SK-N-SH (cell line): ENCODE measurements at regions not wholly inside any gene's neighbourhood (a gene's known extent, or its start where the extent isn't known, plus 50 kb on each side); places are given as distances from the start of the nearest gene placed in this dataset.

Experiments
- CTCF ChIA-PET: fragments of 300-600, 350-600 bp; formaldehyde crosslinking; extraction: SDS; loops from one replicate; lab custom pipeline; 2021; lab: Yijun Ruan, JAX
- POLR2A ChIA-PET: fragments of 350-600 bp; sonication (Branson Sonifier 250); formaldehyde crosslinking; extraction: SDS; loops from one replicate; lab custom pipeline; 2020; ENCODE audit warnings: antibody characterized with exemption, inconsistent platforms; lab: Yijun Ruan, JAX
- DNase-seq: peaks from one replicate; pipeline ENCODE4 v3.0.0; 2012
- H2AFZ ChIP-seq: fragments of 200-600 bp; sonication (generic); 2 replicates; pipeline ENCODE4 v1.8.1; 2016; ENCODE audit warnings: antibody characterized with exemption, mild to moderate bottlenecking, low read depth
- H3F3A ChIP-seq: fragments of 200-600 bp; sonication (generic); replicated peaks from 2 replicates; pipeline ENCODE3; 2016; ENCODE audit warnings: antibody characterized with exemption, mild to moderate bottlenecking; ENCODE audit not compliant: insufficient read depth
- H3K27ac ChIP-seq, 2 experiments: fragments of 200-500 bp in 1 of 2; fragments of 200-600 bp in 1 of 2; sonication (Bioruptor generic) in 1 of 2; sonication (generic), shearing (Covaris generic) in 1 of 2; 2 replicates each; pipeline versions ENCODE4 v1.5.1 to v1.6.1; 2014 to 2016; ENCODE audit warnings: low read depth in 2 of 2, inconsistent platforms in 1 of 2, low read length in 1 of 2, mild to moderate bottlenecking in 1 of 2, mixed read lengths in 1 of 2
- H3K27me3 ChIP-seq: fragments of 200-600 bp; sonication (generic), shearing (Covaris generic); 2 replicates; pipeline ENCODE4 v1.6.1; 2016; ENCODE audit warnings: mixed run types; ENCODE audit not compliant: insufficient read depth
- H3K36me3 ChIP-seq, 2 experiments: fragments of 200-500 bp in 1 of 2; fragments of 200-600 bp in 1 of 2; sonication (Bioruptor generic) in 1 of 2; sonication (generic) in 1 of 2; replicated peaks in 1 of 2; 2 replicates each; pipeline versions ENCODE3 to v1.5.1; 2014 to 2016; ENCODE audit warnings: low read length in 1 of 2, mild to moderate bottlenecking in 1 of 2; ENCODE audit not compliant: insufficient read depth in 2 of 2, control insufficient read depth in 1 of 2
- H3K4me1 ChIP-seq, 2 experiments: fragments of 200-500 bp in 1 of 2; fragments of 200-600 bp in 1 of 2; sonication (Bioruptor generic) in 1 of 2; sonication (generic), shearing (Covaris generic) in 1 of 2; 2 replicates each; pipeline versions ENCODE4 v1.5.1 to v1.6.1; 2014 to 2016; ENCODE audit warnings: low read depth in 1 of 2, low read length in 1 of 2, mixed run types in 1 of 2; ENCODE audit not compliant: insufficient read depth in 2 of 2, control insufficient read depth in 1 of 2
- H3K4me2 ChIP-seq: fragments of 200-600 bp; sonication (generic), shearing (Covaris generic); 2 replicates; pipeline ENCODE4 v1.6.1; 2017; ENCODE audit warnings: mixed run types
- H3K4me3 ChIP-seq, 2 experiments: fragments of 200-500 bp in 1 of 2; fragments of 200-600 bp in 1 of 2; sonication (Bioruptor generic) in 1 of 2; sonication (generic), shearing (Covaris generic) in 1 of 2; 2 replicates each; pipeline versions ENCODE4 v1.5.1 to v1.8.1; 2014 to 2016; ENCODE audit warnings: low read depth in 2 of 2, inconsistent platforms in 1 of 2, low read length in 1 of 2, mild to moderate bottlenecking in 1 of 2, mixed read lengths in 1 of 2, moderate library complexity in 1 of 2
- H3K79me2 ChIP-seq: fragments of 200-600 bp; sonication (generic); 2 replicates; pipeline ENCODE4 v1.8.1; 2017; ENCODE audit warnings: mild to moderate bottlenecking; ENCODE audit not compliant: insufficient read depth
- H3K9ac ChIP-seq: fragments of 200-600 bp; sonication (generic); 2 replicates; pipeline ENCODE4 v1.6.1; 2017; ENCODE audit warnings: mixed run types
- H3K9me2 ChIP-seq: fragments of 200-600 bp; sonication (generic); 2 replicates; pipeline ENCODE4 v1.6.1; 2017; ENCODE audit warnings: mixed run types
- H3K9me3 ChIP-seq: fragments of 200-600 bp; sonication (generic); 2 replicates; pipeline ENCODE4 v1.6.1; 2017; ENCODE audit warnings: mixed run types, mild to moderate bottlenecking, moderate library complexity
- H4K20me1 ChIP-seq: fragments of 200-600 bp; sonication (generic); 2 replicates; pipeline ENCODE4 v1.6.1; 2017; ENCODE audit warnings: mild to moderate bottlenecking, mixed run types; ENCODE audit not compliant: insufficient read depth
- ELF1 ChIP-seq: IDR thresholded peaks from 2 replicates; pipeline ENCODE4 v1.4.0; 2012
- EP300 ChIP-seq, 2 experiments: IDR thresholded peaks; 2 replicates each; pipeline versions ENCODE4 v1.4.0 to v1.6.1; 2012; ENCODE audit warnings: borderline replicate concordance in 1 of 2, low read depth in 1 of 2, low read length in 1 of 2
- FOSL2 ChIP-seq: IDR thresholded peaks from 2 replicates; pipeline ENCODE4 v1.4.0; 2012; ENCODE audit warnings: low read depth, mild to moderate bottlenecking, moderate library complexity, borderline replicate concordance
- FOXM1 ChIP-seq: IDR thresholded peaks from 2 replicates; pipeline ENCODE4 v1.4.0; 2012; ENCODE audit warnings: low read depth, mild to moderate bottlenecking
- GATA2 ChIP-seq: sonication (generic); formaldehyde crosslinking; IDR thresholded peaks from 2 replicates; pipeline ENCODE4 v1.5.0; 2020; ENCODE audit warnings: mild to moderate bottlenecking, missing genetic modification reagents
- JUND ChIP-seq: IDR thresholded peaks from 2 replicates; pipeline ENCODE4 v1.4.0; 2012
- NFIC ChIP-seq: IDR thresholded peaks from 2 replicates; pipeline ENCODE4 v1.4.0; 2012; ENCODE audit warnings: borderline replicate concordance
- NRF1 ChIP-seq: IDR thresholded peaks from 2 replicates; pipeline ENCODE4 v1.6.1; 2012; ENCODE audit warnings: low read depth, mild to moderate bottlenecking, low read length
- PBX3 ChIP-seq: IDR thresholded peaks from 2 replicates; pipeline ENCODE4; 2012
- RCOR1 ChIP-seq: fragments of 150-350 bp; IDR thresholded peaks from 2 replicates; pipeline ENCODE4 v1.6.1; 2017; ENCODE audit warnings: antibody characterized with exemption, low read length
- REST ChIP-seq: IDR thresholded peaks from 2 replicates; pipeline ENCODE4 v1.6.1; 2012; ENCODE audit warnings: mild to moderate bottlenecking, low read depth, low read length, moderate library complexity
- SMC3 ChIP-seq: IDR thresholded peaks from 2 replicates; pipeline ENCODE4 v1.6.1; 2012; ENCODE audit warnings: low read depth, low read length, improper control_type of control experiment
- TAF1 ChIP-seq: IDR thresholded peaks from 2 replicates; pipeline ENCODE4 v1.6.1; 2012; ENCODE audit warnings: low read depth, mild to moderate bottlenecking, low read length, moderate library complexity, borderline replicate concordance
- TEAD4 ChIP-seq: IDR thresholded peaks from 2 replicates; pipeline ENCODE4 v1.4.0; 2012; ENCODE audit warnings: mild to moderate bottlenecking, borderline replicate concordance; ENCODE audit not compliant: insufficient read depth
- WGBS: methylation state at CpG from one replicate; pipeline ENCODE4 v1.1.6; 2017; ENCODE audit warnings: low lambda C conversion rate; 5-methylcytosine and 5-hydroxymethylcytosine counted together

GRCh38 chr2:175568109-175568730, 386.7 kb upstream of the ATP5MC3 start:
- no peaks in the 10 kb centered on the region for H3K9me3 ChIP-seq
- ChIA-PET CTCF (no interaction called here), POLR2A (no interaction called here)
- no peak overlapping the region for H3K4me3 ChIP-seq
- no peaks in the 10 kb centered on the region for H3K79me2 ChIP-seq
- H3K9ac ChIP-seq: no peak overlapping the region
- no peak for DNase-seq
- H3K4me1 ChIP-seq: peaks cover 0 to 6% of the 10 kb centered on the region in 2 experiments; a peak in 1 of 4 replicates
- TF ChIP-seq TAF1 (no peak), PBX3 (no peak), ELF1 (no peak), JUND (no peak), SMC3 (no peak), NRF1 (no peak), REST (no peak), RCOR1 (no peak), FOXM1 (no peak), TEAD4 (no peak), NFIC (no peak), FOSL2 (no peak), EP300 (IDR thresholded peaks at IDR 0.05; ENCODE audit: borderline replicate concordance in 1 of 2, low read depth in 1 of 2, low read length in 1 of 2) (no peak), GATA2 (CRISPR knock-in tag) (no peak; the same call in 1 of the 2 replicates)
- no peaks in the 10 kb centered on the region for H3F3A ChIP-seq
- H3K27ac ChIP-seq: no peak overlapping the region
- no peaks in the 10 kb centered on the region for H3K36me3 ChIP-seq
- no peaks in the 10 kb centered on the region for H3K27me3 ChIP-seq
- H2AFZ ChIP-seq: no peak overlapping the region
- H3K4me2 ChIP-seq: peak overlapping the region; percentile 64
- H4K20me1 ChIP-seq: no peaks in the 10 kb centered on the region
- 59% methylated on average over 9 of the region's 9 CpGs for WGBS
- no peaks in the 10 kb centered on the region for H3K9me2 ChIP-seq
